Ishikawa (cell line): ENCODE measurements at regions not wholly inside any gene's neighbourhood (a gene's known extent, or its start where the extent isn't known, plus 50 kb on each side); places are given as distances from the start of the nearest gene placed in this dataset.

Experiments used
- CEBPB ChIP-seq: IDR thresholded peaks from 2 replicates; pipeline ENCODE4 v1.6.1; 2012
- CREB1 ChIP-seq: IDR thresholded peaks from 2 replicates; pipeline ENCODE4 v1.6.1; 2012; ENCODE audit warnings: low read depth
- EGR1 ChIP-seq: IDR thresholded peaks from 2 replicates; pipeline ENCODE4 v1.6.1; 2012
- EP300 ChIP-seq: IDR thresholded peaks from 2 replicates; pipeline ENCODE4 v1.6.1; 2012; ENCODE audit warnings: borderline replicate concordance
- FOXM1 ChIP-seq: IDR thresholded peaks from 2 replicates; pipeline ENCODE4 v1.6.1; 2012; ENCODE audit warnings: low read depth, borderline replicate concordance
- MAX ChIP-seq: IDR thresholded peaks from 2 replicates; pipeline ENCODE4 v1.6.1; 2012
- NFIC ChIP-seq: IDR thresholded peaks from 2 replicates; pipeline ENCODE4 v1.6.1; 2012
- RAD21 ChIP-seq: IDR thresholded peaks from 2 replicates; pipeline ENCODE4 v1.6.1; 2012; ENCODE audit warnings: low read depth
- REST ChIP-seq: IDR thresholded peaks from 2 replicates; pipeline ENCODE4 v1.6.1; 2012; ENCODE audit warnings: low read depth, mild to moderate bottlenecking
- TAF1 ChIP-seq: IDR thresholded peaks from 2 replicates; pipeline ENCODE4 v1.6.1; 2012; ENCODE audit warnings: low read depth, mild to moderate bottlenecking
- TCF12 ChIP-seq: IDR thresholded peaks from 2 replicates; pipeline ENCODE4 v1.6.1; 2012; ENCODE audit warnings: low read depth
- TEAD4 ChIP-seq: IDR thresholded peaks from 2 replicates; pipeline ENCODE4 v1.6.1; 2012
- USF1 ChIP-seq: IDR thresholded peaks from 2 replicates; pipeline ENCODE4 v1.6.1; 2012
- YY1 ChIP-seq: IDR thresholded peaks from 2 replicates; pipeline ENCODE4 v1.6.1; 2012; ENCODE audit warnings: low read depth
- ZBTB7A ChIP-seq: IDR thresholded peaks from 2 replicates; pipeline ENCODE4 v1.6.1; 2012; ENCODE audit warnings: low read depth

GRCh38 chr6:14783594-14783993 lies 462.3 kb upstream of the JARID2 start:
- TF ChIP-seq TAF1 (no peak), EGR1 (no peak), REST (no peak), YY1 (no peak), TEAD4 (no peak), RAD21 (no peak), EP300 (no peak), USF1 (no peak)

GRCh38 chr6:14784596-14785492 lies 461.0 kb upstream of the JARID2 start:
- TF ChIP-seq YY1 (no peak), NFIC (no peak), EGR1 (no peak), USF1 (no peak), ZBTB7A (no peak), TAF1 (no peak)

GRCh38 chr6:14785493-14785790 lies 460.4 kb upstream of the JARID2 start:
- TF ChIP-seq CEBPB: no peak
- no peak for TF ChIP-seq EGR1
- TF ChIP-seq TEAD4: no peak
- TF ChIP-seq USF1: no peak
- TF ChIP-seq NFIC: no peak
- TF ChIP-seq TCF12: no peak
- TF ChIP-seq MAX: no peak
- no peak for TF ChIP-seq CREB1
- no peak for TF ChIP-seq REST
- no peak for TF ChIP-seq ZBTB7A
- no peak for TF ChIP-seq TAF1
- TF ChIP-seq EP300: no peak
- TF ChIP-seq YY1: no peak
- no peak for TF ChIP-seq RAD21
- TF ChIP-seq FOXM1: no peak

- TF ChIP-seq USF1: no peak
Observed at GRCh38 chr6:14786008-14786407, 459.9 kb upstream of the JARID2 start.

GRCh38 chr6:14786455-14786854 lies 459.4 kb upstream of the JARID2 start:
- TF ChIP-seq NFIC: no peak

GRCh38 chr6:14787250-14787649 lies 458.6 kb upstream of the JARID2 start:
- TF ChIP-seq TAF1 (no peak), ZBTB7A (no peak), EGR1 (no peak), TEAD4 (no peak), TCF12 (no peak), USF1 (no peak), CREB1 (no peak), MAX (no peak), EP300 (no peak)
